GM19397 (cell line): ENCODE measurements at regions not wholly inside any gene's neighbourhood (a gene's known extent, or its start where the extent isn't known, plus 50 kb on each side); places are given as distances from the start of the nearest gene placed in this dataset.
"Not testable (repeated sequence)": the region's sequence is repeated elsewhere in the genome, so short reads cannot be mapped to it uniquely, and the experiment has no call there.

ENCODE experiments used
- ATAC-seq: cut with Tn5 transposase; IDR thresholded peaks from one replicate; pipeline ENCODE4 v1.9.1; 2021; ENCODE audit warnings: mild to moderate bottlenecking, moderate library complexity; ENCODE audit not compliant: unreplicated experiment

DNA sequence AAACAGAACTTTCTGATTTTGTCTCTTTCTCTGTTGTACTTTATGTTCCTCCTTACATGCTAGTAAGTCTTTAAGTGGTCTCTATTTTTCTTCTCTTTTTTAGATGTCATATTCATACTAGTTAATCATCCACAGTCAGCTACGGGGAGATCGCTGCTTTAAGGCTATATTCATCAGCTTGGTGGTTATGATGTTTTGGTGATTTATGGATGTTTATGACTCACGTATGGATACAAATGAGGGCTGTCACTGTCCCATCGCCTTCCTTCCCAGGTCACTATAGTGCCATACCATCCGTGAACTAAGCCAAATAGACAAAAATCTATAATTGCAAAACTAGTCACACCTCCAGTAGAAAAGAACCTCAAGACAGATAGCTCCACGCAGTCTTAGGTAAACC, 296.8 kb upstream of the AADAT start:
- ATAC-seq: no peak

GRCh38 chr4:170374770-170375169, 285.0 kb upstream of the AADAT start:
- peak; percentile 98 for ATAC-seq

GRCh38 chr4:170348945-170349344, 259.2 kb upstream of the AADAT start:
- no peak for ATAC-seq

GRCh38 chr4:170347191-170347590, 257.4 kb upstream of the AADAT start:
- not testable (repeated sequence) for ATAC-seq

DNA sequence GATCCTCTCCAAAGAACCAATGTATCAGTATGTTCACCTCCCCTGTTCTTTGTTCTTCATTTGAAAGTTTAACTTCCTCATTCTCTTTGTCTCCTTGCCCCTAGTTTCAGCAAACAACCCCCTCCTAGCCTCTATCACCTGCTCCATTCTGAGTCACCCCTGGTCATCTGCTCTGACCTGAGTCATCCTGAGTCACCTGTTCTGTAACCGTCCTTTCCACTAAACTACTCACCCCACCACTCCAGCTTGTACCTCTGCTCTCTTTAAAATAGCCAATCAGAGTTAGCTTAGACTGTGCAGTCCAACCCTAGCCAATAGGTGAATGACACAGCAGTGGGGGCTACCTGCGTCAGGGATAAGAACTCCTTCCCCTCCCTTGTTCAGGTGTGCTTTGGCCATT, 249.8 kb upstream of the AADAT start:
- no peak for ATAC-seq

- peak; percentile 91 for ATAC-seq
Measured at GRCh38 chr4:170336238-170336775, 246.6 kb upstream of the AADAT start.

GRCh38 chr4:170325599-170325998, 235.8 kb upstream of the AADAT start:
- no peak for ATAC-seq

DNA sequence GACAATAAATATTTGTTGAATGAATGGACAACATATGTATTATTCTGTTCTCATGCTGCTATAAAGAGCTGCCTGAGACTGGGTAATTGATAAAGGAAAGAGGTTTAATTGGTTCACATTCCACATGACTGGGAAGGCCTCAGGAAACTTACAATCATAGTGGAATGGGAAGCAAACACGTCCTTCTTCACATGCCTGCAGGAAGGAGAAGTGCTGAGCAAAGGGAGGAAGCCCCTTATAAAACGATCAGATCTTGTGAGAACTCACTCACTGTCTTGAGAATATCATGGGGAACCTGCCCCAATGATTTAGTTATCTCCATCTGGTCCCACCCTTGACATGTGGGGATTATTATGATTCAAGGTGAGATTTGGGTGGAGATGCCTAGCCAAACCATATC, 233.9 kb upstream of the AADAT start:
- ATAC-seq: no peak

DNA sequence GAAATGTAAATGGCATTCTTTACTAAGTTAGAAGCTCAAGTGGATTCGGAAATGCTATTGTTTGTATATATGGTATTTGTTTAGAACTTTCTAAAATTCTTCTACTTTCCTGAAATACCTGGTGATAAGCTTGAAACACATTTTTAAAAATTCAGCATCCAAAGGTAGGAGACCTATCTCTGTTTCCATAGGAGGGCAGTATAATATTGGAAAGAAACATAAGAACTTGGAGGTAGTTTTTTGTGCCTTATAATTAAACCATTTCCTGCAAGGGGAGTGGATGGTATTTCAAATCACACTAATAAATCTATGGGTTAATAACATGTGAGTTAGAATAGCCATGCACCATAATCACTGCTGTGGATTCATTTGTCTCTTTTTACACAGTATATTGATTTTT, 217.4 kb upstream of the AADAT start:
- ATAC-seq: no peak

GRCh38 chr4:170306208-170306607, 216.5 kb upstream of the AADAT start:
- ATAC-seq: no peak

DNA sequence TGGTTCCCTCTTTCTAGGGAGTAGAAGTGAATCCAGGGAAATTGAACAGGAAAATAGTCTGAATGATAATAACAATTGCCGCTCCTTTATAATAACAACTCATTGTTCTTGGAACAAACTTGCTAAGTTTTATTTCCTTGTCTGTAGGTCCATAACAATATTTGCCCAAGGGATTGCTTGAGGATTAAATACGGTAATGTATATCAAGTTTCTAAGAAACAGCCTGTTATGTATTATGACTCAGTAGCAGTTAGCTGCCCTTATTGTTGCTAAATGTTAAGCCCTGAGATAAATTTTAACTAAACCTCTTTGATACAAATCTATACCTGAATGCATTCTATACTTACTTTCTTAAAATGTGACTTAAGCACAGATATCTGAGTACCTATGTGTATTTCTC, 215.9 kb upstream of the AADAT start:
- no peak for ATAC-seq

DNA sequence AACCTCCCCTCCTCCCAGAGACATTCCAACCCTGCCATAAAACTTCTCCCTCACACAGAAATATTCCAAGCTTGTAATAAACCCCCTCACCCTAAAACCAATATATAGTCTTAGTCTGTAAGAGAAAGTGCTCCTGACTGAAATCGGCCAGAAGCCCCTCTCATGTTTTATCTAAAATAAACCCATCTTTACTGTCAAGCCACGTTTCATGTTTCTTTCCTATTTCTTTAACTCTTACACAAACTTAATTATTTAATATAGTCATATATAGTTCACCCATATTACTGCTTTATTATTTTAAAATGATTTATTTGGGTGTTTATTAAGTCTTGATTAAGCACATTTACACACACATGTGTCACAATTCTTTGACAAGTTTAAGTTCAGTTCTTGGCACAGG, 191.3 kb upstream of the AADAT start:
- ATAC-seq: no peak

DNA sequence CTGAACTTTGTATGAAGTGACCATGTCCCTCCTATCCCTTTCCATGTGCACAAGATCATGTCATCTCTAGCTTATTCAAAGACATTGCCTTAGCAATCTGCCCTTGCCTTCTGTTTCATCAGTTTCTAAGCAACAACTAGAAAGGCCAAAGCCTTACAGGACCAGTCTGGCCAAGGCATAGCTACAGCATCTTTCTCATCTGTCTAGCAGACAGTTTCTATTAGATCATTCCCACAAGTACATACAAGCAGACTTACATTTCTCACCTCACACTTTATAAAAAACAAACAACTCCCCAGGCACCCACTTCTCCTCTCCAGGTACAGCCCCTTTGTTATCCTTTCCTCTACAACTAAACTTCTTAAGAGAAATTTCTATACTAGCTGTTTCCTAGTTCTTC, 188.7 kb upstream of the AADAT start:
- ATAC-seq: no peak

- ATAC-seq: no peak
Measured at GRCh38 chr4:170274616-170275015, 184.9 kb upstream of the AADAT start.

DNA sequence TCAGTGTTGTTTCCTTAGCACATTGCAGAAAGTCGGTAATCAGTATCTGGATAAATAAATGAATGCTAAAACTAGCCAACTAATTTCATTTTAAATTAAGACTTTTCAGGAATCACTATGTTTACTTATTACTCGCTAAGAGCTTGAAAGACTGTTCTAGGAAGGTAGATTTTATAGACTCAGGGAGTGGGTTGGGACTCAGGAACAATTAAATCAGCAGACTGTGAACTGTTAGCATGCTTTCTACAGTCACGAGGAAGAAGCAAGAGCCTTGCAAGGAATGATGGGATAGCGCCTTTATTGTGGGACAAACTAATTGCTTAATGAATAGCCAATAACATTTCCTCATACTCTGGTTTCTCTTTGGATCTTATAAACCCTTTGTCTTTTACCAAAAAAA, 183.2 kb upstream of the AADAT start:
- ATAC-seq: no peak

- ATAC-seq: no peak
Measured at GRCh38 chr4:170271723-170272122, 182.0 kb upstream of the AADAT start.

DNA sequence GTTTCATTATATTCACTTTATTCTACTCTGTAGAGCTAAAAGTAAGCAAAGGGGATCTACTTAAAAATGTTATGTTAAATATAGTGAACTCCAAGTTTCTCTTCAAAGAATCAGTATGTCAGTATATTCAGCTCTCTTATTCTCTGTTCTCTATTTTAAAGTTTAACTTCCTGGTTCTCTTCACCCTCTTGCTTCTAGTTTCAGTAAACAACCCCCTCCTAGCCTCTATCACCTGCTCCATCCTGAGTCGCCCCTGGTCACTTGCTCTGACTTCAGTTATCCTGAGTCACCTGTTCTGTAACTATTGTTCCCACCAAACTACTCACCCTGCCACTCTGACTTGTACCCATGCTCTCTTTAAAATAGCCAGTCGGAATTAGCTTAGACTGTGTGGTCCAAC, 180.9 kb upstream of the AADAT start:
- no peak for ATAC-seq

DNA sequence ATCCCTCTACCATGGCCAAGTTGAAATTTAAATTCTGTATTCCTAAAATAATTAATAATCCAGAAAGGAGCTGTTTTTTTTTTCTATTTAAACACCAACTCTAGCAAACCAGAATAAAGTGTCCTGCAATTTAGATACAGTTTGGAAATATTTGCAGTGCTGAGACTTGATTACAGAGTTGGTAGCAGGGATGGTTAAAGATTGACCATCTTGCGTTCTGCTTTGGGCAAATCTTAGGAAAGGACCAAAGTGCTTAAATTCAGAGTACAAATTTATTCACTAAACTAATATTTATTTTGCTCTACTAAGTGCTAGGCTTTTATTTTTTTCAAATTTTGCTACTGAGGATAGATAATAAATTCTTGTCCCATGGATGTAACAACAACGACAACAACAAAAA, 180.2 kb upstream of the AADAT start:
- no peak for ATAC-seq

- ATAC-seq: peak; percentile 99
Measured at GRCh38 chr4:170259631-170260153, 169.9 kb upstream of the AADAT start.

GRCh38 chr4:170256807-170257206, 167.1 kb upstream of the AADAT start:
- ATAC-seq: no peak

DNA sequence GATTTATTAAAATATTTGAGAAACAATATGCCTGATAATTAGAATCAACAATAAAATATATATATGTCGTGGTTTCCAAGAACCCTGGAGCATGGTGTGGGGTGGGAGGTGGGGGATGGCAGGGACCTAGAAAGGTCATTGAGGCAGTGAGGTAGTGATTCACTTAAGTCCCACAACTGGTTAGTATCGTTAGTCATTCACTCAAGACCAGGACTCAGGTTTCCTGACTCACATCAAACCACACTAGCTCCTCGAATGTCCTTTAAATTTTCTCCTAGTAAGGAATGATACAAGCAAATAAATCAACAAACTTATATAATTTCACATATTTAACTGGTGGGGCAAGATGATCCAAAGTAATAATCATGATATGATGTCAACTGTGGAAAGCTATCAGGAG, 158.8 kb upstream of the AADAT start:
- no peak for ATAC-seq

GRCh38 chr4:170248029-170248428, 158.3 kb upstream of the AADAT start:
- ATAC-seq: no peak

- no peak for ATAC-seq
Measured at GRCh38 chr4:170247596-170247995, 157.8 kb upstream of the AADAT start.
